Stomach (tissue), 4 donors: ENCODE measurements at regions not wholly inside any gene's neighbourhood (a gene's known extent, or its start where the extent isn't known, plus 50 kb on each side); places are given as distances from the start of the nearest gene placed in this dataset.

ENCODE experiments used
- EP300 ChIP-seq: sonication (generic); formaldehyde crosslinking; IDR thresholded peaks from one replicate; pipeline ENCODE4 v1.6.1; 2017; ENCODE audit warnings: antibody characterized with exemption
- POLR2A ChIP-seq, 4 donors: fragments of 450-650 bp; IDR thresholded peaks; one replicate each; pipeline ENCODE4 v1.6.1; 2016; ENCODE audit warnings: antibody characterized with exemption in 4 of 4, control low read depth in 2 of 4, mild to moderate bottlenecking in 1 of 4, moderate library complexity in 1 of 4
- POLR2AphosphoS5 ChIP-seq, 3 donors: sonication (generic); formaldehyde crosslinking; IDR thresholded peaks; one replicate each; pipeline ENCODE4 v1.6.1; 2016; ENCODE audit warnings: antibody characterized with exemption in 3 of 3
- TF ChIP-seq, protein P1 (sequence below), 7 experiments: fragments of 450-650 bp in 4 of 7; fragments of 200-600 bp in 3 of 7; sonication (generic) in 3 of 7; IDR thresholded peaks; one replicate each; pipeline ENCODE4 v1.5.1; 2016 to 2019; ENCODE audit warnings: antibody characterized with exemption in 7 of 7, control low read depth in 2 of 7, mild to moderate bottlenecking in 1 of 7

DNA sequence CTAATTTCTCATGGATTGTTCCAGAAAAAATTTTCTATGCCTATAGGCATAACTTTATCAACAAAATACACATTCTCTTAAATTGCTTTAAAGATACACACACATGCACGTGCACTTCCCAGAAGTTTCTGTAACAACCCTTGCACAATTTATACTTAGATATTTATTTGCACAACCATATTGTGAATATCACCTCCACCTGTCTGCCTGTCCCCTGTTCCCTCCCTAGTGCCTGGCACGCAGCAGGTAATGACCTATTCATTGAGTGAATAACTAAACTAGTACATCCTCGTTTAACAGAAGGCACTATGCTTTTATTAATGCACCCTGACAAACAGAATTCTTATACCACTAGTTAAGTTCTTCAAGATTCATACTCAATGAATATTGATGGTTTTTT, 198.9 kb downstream of the BCAS1 start:
- TF ChIP-seq POLR2A (IDR thresholded peaks at IDR 0.05), result no peak
- TF ChIP-seq, protein P1, sequence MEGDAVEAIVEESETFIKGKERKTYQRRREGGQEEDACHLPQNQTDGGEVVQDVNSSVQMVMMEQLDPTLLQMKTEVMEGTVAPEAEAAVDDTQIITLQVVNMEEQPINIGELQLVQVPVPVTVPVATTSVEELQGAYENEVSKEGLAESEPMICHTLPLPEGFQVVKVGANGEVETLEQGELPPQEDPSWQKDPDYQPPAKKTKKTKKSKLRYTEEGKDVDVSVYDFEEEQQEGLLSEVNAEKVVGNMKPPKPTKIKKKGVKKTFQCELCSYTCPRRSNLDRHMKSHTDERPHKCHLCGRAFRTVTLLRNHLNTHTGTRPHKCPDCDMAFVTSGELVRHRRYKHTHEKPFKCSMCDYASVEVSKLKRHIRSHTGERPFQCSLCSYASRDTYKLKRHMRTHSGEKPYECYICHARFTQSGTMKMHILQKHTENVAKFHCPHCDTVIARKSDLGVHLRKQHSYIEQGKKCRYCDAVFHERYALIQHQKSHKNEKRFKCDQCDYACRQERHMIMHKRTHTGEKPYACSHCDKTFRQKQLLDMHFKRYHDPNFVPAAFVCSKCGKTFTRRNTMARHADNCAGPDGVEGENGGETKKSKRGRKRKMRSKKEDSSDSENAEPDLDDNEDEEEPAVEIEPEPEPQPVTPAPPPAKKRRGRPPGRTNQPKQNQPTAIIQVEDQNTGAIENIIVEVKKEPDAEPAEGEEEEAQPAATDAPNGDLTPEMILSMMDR (IDR thresholded peaks at IDR 0.05), result no peak
- no peak for TF ChIP-seq EP300
- TF ChIP-seq POLR2AphosphoS5 (IDR thresholded peaks at IDR 0.05), result no peak
